Stimulated activated CD4-positive, alpha-beta T cell treated with anti-CD3 and anti-CD28 coated beads, Interleukin-12 subunit alpha, Interleukin-12 subunit beta, amount 100 ng/mL, for 24 hours (primary cell): ENCODE measurements at regions not wholly inside any gene's neighbourhood (a gene's known extent, or its start where the extent isn't known, plus 50 kb on each side); places are given as distances from the start of the nearest gene placed in this dataset.
"Not testable (repeated sequence)": the region's sequence is repeated elsewhere in the genome, so short reads cannot be mapped to it uniquely, and the experiment has no call there.

Source experiments
- DNase-seq, 2 experiments: peaks; one replicate each; pipeline ENCODE4 v3.0.0-alpha.2; 2020; ENCODE audit warnings: low read depth in 2 of 2

GRCh38 chr13:64684685-64685431 is 2545.3 kb downstream of the PCDH9 start:
- DNase-seq, result no peak

- no peak for DNase-seq
Measured at GRCh38 chr13:64684108-64684507, 2546.0 kb downstream of the PCDH9 start.

- DNase-seq, result no peak
Measured at GRCh38 chr13:64680739-64681138, 2549.4 kb downstream of the PCDH9 start.

GRCh38 chr13:64675255-64675892 is 2554.8 kb downstream of the PCDH9 start:
- DNase-seq, result no peak

GRCh38 chr13:64674126-64674525 is 2556.0 kb downstream of the PCDH9 start:
- no peak for DNase-seq

GRCh38 chr13:64672751-64673150 is 2557.4 kb downstream of the PCDH9 start:
- no peak for DNase-seq

GRCh38 chr13:64662887-64663593 is 2567.1 kb downstream of the PCDH9 start:
- DNase-seq, result no peak

- no peak for DNase-seq
Measured at GRCh38 chr13:64648293-64648692, 2581.8 kb downstream of the PCDH9 start.

GRCh38 chr13:64643066-64643465 is 2587.1 kb downstream of the PCDH9 start:
- no peak for DNase-seq

- DNase-seq, result no peak
Measured at GRCh38 chr13:64640002-64640401, 2590.1 kb downstream of the PCDH9 start.

GRCh38 chr13:64639206-64639605 is 2590.9 kb downstream of the PCDH9 start:
- DNase-seq, result no peak

GRCh38 chr13:64633948-64634347 is 2596.2 kb downstream of the PCDH9 start:
- no peak for DNase-seq

- DNase-seq, result no peak
Measured at GRCh38 chr13:64627654-64628053, 2602.5 kb downstream of the PCDH9 start.

- DNase-seq, result no peak
Measured at GRCh38 chr13:64626105-64626504, 2604.0 kb downstream of the PCDH9 start.

- no peak for DNase-seq
Measured at GRCh38 chr13:64617231-64617630, 2612.9 kb downstream of the PCDH9 start.

- no peak for DNase-seq
Measured at GRCh38 chr13:64591971-64592370, 2638.2 kb downstream of the PCDH9 start.

- no peak for DNase-seq
Measured at GRCh38 chr13:64579331-64579730, 2650.8 kb downstream of the PCDH9 start.

- DNase-seq, result no peak
Measured at GRCh38 chr13:64568748-64569147, 2661.4 kb downstream of the PCDH9 start.

- DNase-seq, result not testable (repeated sequence)
Measured at GRCh38 chr13:64558031-64558430, 2672.1 kb downstream of the PCDH9 start.

- no peak for DNase-seq
Measured at GRCh38 chr13:64556376-64556775, 2673.8 kb downstream of the PCDH9 start.

- DNase-seq, result no peak
Measured at GRCh38 chr13:64553411-64554129, 2676.6 kb downstream of the PCDH9 start.

GRCh38 chr13:64551755-64552154 is 2678.4 kb downstream of the PCDH9 start:
- no peak for DNase-seq
